ENCODE measurements at regions not wholly inside any gene's neighbourhood (a gene's known extent, or its start where the extent isn't known, plus 50 kb on each side); places are given as distances from the start of the nearest gene placed in this dataset.

GRCh38 chr13:78286748-78287147, 316.6 kb downstream of the POU4F1 start:
- no peak for DNase-seq (ENCODE audit: low spot score)
- H3K9me3 Mint-ChIP-seq (ENCODE audit: low read depth), result peaks cover 25% of the 10 kb centered on the region
- no peaks in the 10 kb centered on the region for H3K36me3 Mint-ChIP-seq (ENCODE audit: low read depth)
- no peaks in the 10 kb centered on the region for H3K27me3 Mint-ChIP-seq (ENCODE audit: low read depth)
- no peak for TF ChIP-seq CTCF (IDR thresholded peaks at IDR 0.05)
- H3K4me1 Mint-ChIP-seq (ENCODE audit: low read depth), result no peaks in the 10 kb centered on the region
- no peak overlapping the region for H3K4me3 Mint-ChIP-seq (ENCODE audit: unreplicated experiment)
- no peak overlapping the region for H3K27ac Mint-ChIP-seq (ENCODE audit: unreplicated experiment)

GRCh38 chr13:78265098-78265497, 338.3 kb downstream of the POU4F1 start:
- TF ChIP-seq CTCF (IDR thresholded peaks at IDR 0.05), result no peak
- no peaks in the 10 kb centered on the region for H3K4me1 Mint-ChIP-seq (ENCODE audit: low read depth)
- H3K9me3 Mint-ChIP-seq (ENCODE audit: low read depth), result peaks cover 13% of the 10 kb centered on the region
- H3K36me3 Mint-ChIP-seq (ENCODE audit: low read depth), result no peaks in the 10 kb centered on the region
- no peak for DNase-seq (ENCODE audit: low spot score)
- H3K4me3 Mint-ChIP-seq (ENCODE audit: unreplicated experiment), result no peak overlapping the region
- H3K27me3 Mint-ChIP-seq (ENCODE audit: low read depth), result peaks cover 1% of the 10 kb centered on the region
- H3K27ac Mint-ChIP-seq (ENCODE audit: unreplicated experiment), result no peak overlapping the region

- peaks cover 2% of the 10 kb centered on the region for H3K27me3 Mint-ChIP-seq (ENCODE audit: low read depth)
- no peak for TF ChIP-seq CTCF (IDR thresholded peaks at IDR 0.05)
- H3K4me1 Mint-ChIP-seq (ENCODE audit: low read depth), result no peaks in the 10 kb centered on the region
- DNase-seq (ENCODE audit: low spot score), result no peak
- no peak overlapping the region for H3K27ac Mint-ChIP-seq (ENCODE audit: unreplicated experiment)
- no peaks in the 10 kb centered on the region for H3K36me3 Mint-ChIP-seq (ENCODE audit: low read depth)
- no peak overlapping the region for H3K4me3 Mint-ChIP-seq (ENCODE audit: unreplicated experiment)
- peaks cover 11% of the 10 kb centered on the region for H3K9me3 Mint-ChIP-seq (ENCODE audit: low read depth)
Observed at GRCh38 chr13:78258304-78258703, 339.7 kb upstream of the EDNRB start.

GRCh38 chr13:78256484-78256883, 337.9 kb upstream of the EDNRB start:
- peaks cover 6% of the 10 kb centered on the region for H3K27me3 Mint-ChIP-seq (ENCODE audit: low read depth)
- TF ChIP-seq CTCF (IDR thresholded peaks at IDR 0.05), result no peak
- H3K36me3 Mint-ChIP-seq (ENCODE audit: low read depth), result no peaks in the 10 kb centered on the region
- DNase-seq (ENCODE audit: low spot score), result no peak
- H3K9me3 Mint-ChIP-seq (ENCODE audit: low read depth), result peaks cover 7% of the 10 kb centered on the region
- no peak overlapping the region for H3K4me3 Mint-ChIP-seq (ENCODE audit: unreplicated experiment)
- H3K27ac Mint-ChIP-seq (ENCODE audit: unreplicated experiment), result no peak overlapping the region
- H3K4me1 Mint-ChIP-seq (ENCODE audit: low read depth), result no peaks in the 10 kb centered on the region

- no peaks in the 10 kb centered on the region for H3K36me3 Mint-ChIP-seq (ENCODE audit: low read depth)
- peaks cover 6% of the 10 kb centered on the region for H3K27me3 Mint-ChIP-seq (ENCODE audit: low read depth)
- H3K27ac Mint-ChIP-seq (ENCODE audit: unreplicated experiment), result no peak overlapping the region
- no peak for TF ChIP-seq CTCF (IDR thresholded peaks at IDR 0.05)
- H3K9me3 Mint-ChIP-seq (ENCODE audit: low read depth), result no peaks in the 10 kb centered on the region
- no peak for DNase-seq (ENCODE audit: low spot score)
- no peaks in the 10 kb centered on the region for H3K4me1 Mint-ChIP-seq (ENCODE audit: low read depth)
- no peak overlapping the region for H3K4me3 Mint-ChIP-seq (ENCODE audit: unreplicated experiment)
Observed at GRCh38 chr13:78254113-78254512, 335.5 kb upstream of the EDNRB start.

Data from chondrocyte (in vitro differentiated cells).